Keratinocyte (primary cell): ENCODE measurements at regions not wholly inside any gene's neighbourhood (a gene's known extent, or its start where the extent isn't known, plus 50 kb on each side); places are given as distances from the start of the nearest gene placed in this dataset.

Source experiments
- DNase-seq: peaks from one replicate; pipeline ENCODE4 v3.0.0-alpha.2; 2011; ENCODE audit warnings: low read depth, missing footprints, low spot score
- FAIRE-seq: peaks from 2 replicates; lab custom pipeline; 2011; peaks lifted over from hg19 to GRCh38; lab: Jason Lieb, UNC
- H2AFZ ChIP-seq: 2 replicates; pipeline ENCODE4 v1.6.0; 2012; ENCODE audit warnings: low read length, control low read depth, inconsistent platforms; ENCODE audit not compliant: control insufficient read depth
- H3K27ac ChIP-seq: 2 replicates; pipeline ENCODE4 v1.5.1; 2011; ENCODE audit warnings: low read length; ENCODE audit not compliant: control insufficient read depth, insufficient read depth
- H3K27me3 ChIP-seq: 3 replicates; pipeline ENCODE4 v1.6.0; 2011; ENCODE audit warnings: low read length; ENCODE audit not compliant: control insufficient read depth, insufficient read depth; ENCODE audit errors: extremely low read depth
- H3K36me3 ChIP-seq, 2 experiments: 2 replicates in 1 of 2; 3 replicates in 1 of 2; pipeline ENCODE4 v1.5.1; 2011; ENCODE audit warnings: low read length in 2 of 2, mild to moderate bottlenecking in 1 of 2; ENCODE audit not compliant: control insufficient read depth in 2 of 2, insufficient read depth in 2 of 2; ENCODE audit errors: extremely low read depth in 1 of 2
- H3K4me1 ChIP-seq: 3 replicates; pipeline ENCODE4 v1.5.1; 2011; ENCODE audit warnings: low read length; ENCODE audit not compliant: control insufficient read depth, insufficient read depth; ENCODE audit errors: extremely low read depth
- H3K4me2 ChIP-seq: 3 replicates; pipeline ENCODE4 v1.6.0; 2011; ENCODE audit warnings: low read depth, low read length; ENCODE audit not compliant: control insufficient read depth, insufficient read depth; ENCODE audit errors: extremely low read depth
- H3K4me3 ChIP-seq, 3 experiments: fragments of 200-600 bp in 1 of 3; sonication (generic) in 1 of 3; 2 replicates in 2 of 3; 3 replicates in 1 of 3; pipeline ENCODE4 v1.5.1; 2011 to 2016; ENCODE audit warnings: low read length in 3 of 3, mild to moderate bottlenecking in 3 of 3, control low read depth in 2 of 3, inconsistent platforms in 1 of 3, low read depth in 1 of 3, mixed read lengths in 1 of 3, mixed run types in 1 of 3, moderate library complexity in 1 of 3; ENCODE audit not compliant: control insufficient read depth in 2 of 3, insufficient read depth in 2 of 3; ENCODE audit errors: extremely low read depth in 1 of 3
- H3K79me2 ChIP-seq: 2 replicates; pipeline ENCODE4 v1.6.0; 2012; ENCODE audit warnings: low read length; ENCODE audit not compliant: control insufficient read depth, insufficient read depth
- H3K9ac ChIP-seq: 3 replicates; pipeline ENCODE4 v1.6.0; 2011; ENCODE audit warnings: low read length; ENCODE audit not compliant: control insufficient read depth, insufficient read depth; ENCODE audit errors: extremely low read depth
- H3K9me1 ChIP-seq: 3 replicates; pipeline ENCODE4 v1.6.0; 2011; ENCODE audit warnings: low read length; ENCODE audit not compliant: control insufficient read depth, insufficient read depth; ENCODE audit errors: extremely low read depth
- H3K9me3 ChIP-seq: 2 replicates; pipeline ENCODE4 v1.5.1; 2012; ENCODE audit warnings: low read depth, low read length; ENCODE audit not compliant: control insufficient read depth
- H4K20me1 ChIP-seq: 3 replicates; pipeline ENCODE4 v1.6.0; 2011; ENCODE audit warnings: low read length; ENCODE audit not compliant: control insufficient read depth, insufficient read depth; ENCODE audit errors: extremely low read depth
- EZH2 ChIP-seq: IDR thresholded peaks from one replicate; pipeline ENCODE4 v1.6.1; 2012; ENCODE audit warnings: inconsistent platforms, mild to moderate bottlenecking, low read length, moderate library complexity
- dilution Hi-C: fragments of 300-500 bp; cut with MboI; formaldehyde crosslinking; loops from one replicate; pipeline ENCODE4 v1.7.0; 2020; ENCODE audit warnings: low sequenced_read_pairs; ENCODE audit not compliant: extremely low pct_ligation_motif_present
- TF ChIP-seq, protein P1 (sequence below), 3 experiments: IDR thresholded peaks in 1 of 3; conservative IDR thresholded peaks in 1 of 3; optimal IDR thresholded peaks in 1 of 3; 2 replicates in 2 of 3; 3 replicates in 1 of 3; pipeline versions ENCODE3 to v1.5.1; 2011; ENCODE audit warnings: low read length in 3 of 3, mild to moderate bottlenecking in 3 of 3, moderate library complexity in 2 of 3, control low read depth in 1 of 3, inconsistent platforms in 1 of 3; ENCODE audit not compliant: insufficient read depth in 2 of 3; ENCODE audit errors: extremely low read depth in 1 of 3

DNA sequence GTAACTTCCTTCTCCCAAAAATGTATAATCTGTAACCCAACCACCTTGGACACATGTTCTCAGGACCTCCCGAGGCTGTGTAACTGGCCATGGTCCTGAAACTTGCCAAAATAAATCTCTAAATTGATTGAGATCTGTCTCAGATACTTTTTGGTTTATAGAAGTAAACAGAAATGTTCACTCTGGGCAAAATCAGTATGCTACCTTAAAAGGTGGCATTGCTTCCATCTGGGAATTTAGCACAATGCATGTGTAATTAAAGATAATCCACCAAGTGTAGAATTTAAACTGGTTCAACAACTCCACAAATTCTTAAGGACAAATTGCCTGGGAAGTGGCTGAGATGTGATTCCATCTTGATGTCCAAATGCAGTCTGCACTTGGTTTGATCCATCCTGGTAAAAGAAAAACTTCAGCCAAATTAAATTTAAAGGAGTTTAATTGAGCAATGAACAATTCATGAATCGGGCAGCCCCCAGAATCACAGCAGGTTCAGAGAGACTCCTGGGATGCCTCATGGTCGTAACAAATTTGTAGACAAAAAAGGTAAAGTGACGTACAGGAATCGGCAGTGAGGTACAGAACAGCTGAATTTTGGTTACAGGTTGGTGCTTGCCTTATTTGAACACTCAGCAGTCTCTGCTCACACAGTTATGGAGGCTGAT is 102.6 kb upstream of the PFKP start:
- DNase-seq, result no peak
- Histone ChIP-seq H3K4me3 (no peak overlapping the region), H3K27me3 (no peaks in the 10 kb centered on the region), H3K9ac (no peak overlapping the region), H3K9me3 (no peaks in the 10 kb centered on the region), H4K20me1 (no peaks in the 10 kb centered on the region), H3K36me3 (no peaks in the 10 kb centered on the region), H3K79me2 (no peaks in the 10 kb centered on the region), H3K4me1 (no peaks in the 10 kb centered on the region), H2AFZ (no peak overlapping the region), H3K4me2 (no peak overlapping the region), H3K27ac (no peak overlapping the region), H3K9me1 (no peaks in the 10 kb centered on the region)
- no peak for TF ChIP-seq EZH2
- TF ChIP-seq, protein P1, sequence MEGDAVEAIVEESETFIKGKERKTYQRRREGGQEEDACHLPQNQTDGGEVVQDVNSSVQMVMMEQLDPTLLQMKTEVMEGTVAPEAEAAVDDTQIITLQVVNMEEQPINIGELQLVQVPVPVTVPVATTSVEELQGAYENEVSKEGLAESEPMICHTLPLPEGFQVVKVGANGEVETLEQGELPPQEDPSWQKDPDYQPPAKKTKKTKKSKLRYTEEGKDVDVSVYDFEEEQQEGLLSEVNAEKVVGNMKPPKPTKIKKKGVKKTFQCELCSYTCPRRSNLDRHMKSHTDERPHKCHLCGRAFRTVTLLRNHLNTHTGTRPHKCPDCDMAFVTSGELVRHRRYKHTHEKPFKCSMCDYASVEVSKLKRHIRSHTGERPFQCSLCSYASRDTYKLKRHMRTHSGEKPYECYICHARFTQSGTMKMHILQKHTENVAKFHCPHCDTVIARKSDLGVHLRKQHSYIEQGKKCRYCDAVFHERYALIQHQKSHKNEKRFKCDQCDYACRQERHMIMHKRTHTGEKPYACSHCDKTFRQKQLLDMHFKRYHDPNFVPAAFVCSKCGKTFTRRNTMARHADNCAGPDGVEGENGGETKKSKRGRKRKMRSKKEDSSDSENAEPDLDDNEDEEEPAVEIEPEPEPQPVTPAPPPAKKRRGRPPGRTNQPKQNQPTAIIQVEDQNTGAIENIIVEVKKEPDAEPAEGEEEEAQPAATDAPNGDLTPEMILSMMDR (optimal IDR thresholded peaks at IDR 0.05 in 1 of 3, IDR thresholded peaks at IDR 0.05 in 1 of 3, conservative IDR thresholded peaks at IDR 0.05 in 1 of 3; ENCODE audit: extremely low read depth in 1 of 3, insufficient read depth in 2 of 3, low read length in 3 of 3), result no peak
- no peak for FAIRE-seq
- dilution Hi-C loops, result no loop called here

DNA sequence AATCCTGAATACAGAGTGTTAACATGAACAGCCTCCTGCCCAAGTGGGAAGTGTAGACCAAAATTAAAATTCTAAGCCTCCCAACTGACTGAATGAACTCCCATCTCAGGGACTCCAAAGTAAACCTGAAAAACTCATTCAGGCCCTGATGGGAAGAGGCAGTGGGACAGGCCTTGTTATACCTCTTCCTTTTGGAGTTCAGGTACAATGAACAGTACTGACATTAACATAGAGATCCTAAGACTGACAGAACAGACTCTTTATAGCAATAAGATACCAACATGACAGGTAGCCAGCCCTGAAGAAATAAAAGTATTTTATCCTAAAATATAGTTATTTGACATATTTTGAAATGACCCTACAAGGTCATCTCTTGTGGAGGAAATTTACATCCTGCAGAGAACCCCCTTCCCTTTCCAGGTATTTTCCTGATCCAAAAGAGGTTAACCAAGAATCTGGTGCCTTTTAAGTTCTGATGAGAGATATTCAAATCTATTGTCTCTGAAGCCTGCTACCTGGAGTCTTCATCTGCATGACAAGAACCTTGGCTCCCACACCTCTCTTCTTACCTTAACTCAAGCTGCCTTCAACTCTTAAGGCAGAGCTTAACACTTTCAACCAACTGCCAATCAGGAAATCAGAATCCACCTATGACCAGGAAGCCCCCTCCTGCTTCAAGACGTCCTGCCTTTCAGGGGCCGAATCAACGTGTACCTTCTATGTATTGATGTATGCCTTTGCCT is 103.3 kb upstream of the PFKP start:
- H3K27ac ChIP-seq, result no peak overlapping the region
- no peaks in the 10 kb centered on the region for H3K36me3 ChIP-seq
- DNase-seq (no peak), FAIRE-seq (no peak)
- no peaks in the 10 kb centered on the region for H4K20me1 ChIP-seq
- dilution Hi-C loops, result no loop called here
- H3K4me3 ChIP-seq, result no peak overlapping the region
- no peaks in the 10 kb centered on the region for H3K79me2 ChIP-seq
- no peaks in the 10 kb centered on the region for H3K9me1 ChIP-seq
- no peak overlapping the region for H3K9ac ChIP-seq
- no peaks in the 10 kb centered on the region for H3K9me3 ChIP-seq
- TF ChIP-seq, protein P1 (optimal IDR thresholded peaks at IDR 0.05 in 1 of 3, IDR thresholded peaks at IDR 0.05 in 1 of 3, conservative IDR thresholded peaks at IDR 0.05 in 1 of 3; ENCODE audit: extremely low read depth in 1 of 3, insufficient read depth in 2 of 3, low read length in 3 of 3), result no peak
- no peak for TF ChIP-seq EZH2
- H3K4me2 ChIP-seq, result no peak overlapping the region
- H2AFZ ChIP-seq, result no peak overlapping the region
- no peaks in the 10 kb centered on the region for H3K27me3 ChIP-seq
- no peaks in the 10 kb centered on the region for H3K4me1 ChIP-seq
